NCI-H2196 (cell line): ENCODE measurements at regions not wholly inside any gene's neighbourhood (a gene's known extent, or its start where the extent isn't known, plus 50 kb on each side); places are given as distances from the start of the nearest gene placed in this dataset.

Experiments
- DNase-seq: peaks from one replicate; lab custom pipeline; 2025; ENCODE audit not compliant: unreplicated experiment; lab: John Stamatoyannopoulos, UW

GRCh38 chr6:77403424-77403823 is 59.9 kb downstream of the HTR1B start:
- DNase-seq: no peak

DNA sequence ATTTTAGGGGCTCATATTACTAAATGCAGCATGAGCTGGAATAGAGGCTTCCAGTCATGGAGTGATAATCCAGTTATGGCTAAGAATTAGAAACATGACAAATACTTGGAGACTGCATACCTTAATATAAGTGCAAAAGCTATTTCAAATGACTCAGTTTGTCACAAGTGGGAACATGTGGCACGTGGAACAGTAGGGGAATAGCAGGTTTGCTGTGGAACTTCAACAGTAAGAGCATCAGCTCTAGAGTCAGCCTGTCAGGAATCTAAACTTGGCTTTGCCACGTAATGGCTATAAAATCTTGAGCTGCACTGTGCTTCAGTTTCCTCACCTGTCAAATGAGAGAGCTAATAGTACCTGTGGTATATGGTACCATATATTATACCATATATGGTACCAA is 62.1 kb downstream of the HTR1B start:
- no peak for DNase-seq

DNA sequence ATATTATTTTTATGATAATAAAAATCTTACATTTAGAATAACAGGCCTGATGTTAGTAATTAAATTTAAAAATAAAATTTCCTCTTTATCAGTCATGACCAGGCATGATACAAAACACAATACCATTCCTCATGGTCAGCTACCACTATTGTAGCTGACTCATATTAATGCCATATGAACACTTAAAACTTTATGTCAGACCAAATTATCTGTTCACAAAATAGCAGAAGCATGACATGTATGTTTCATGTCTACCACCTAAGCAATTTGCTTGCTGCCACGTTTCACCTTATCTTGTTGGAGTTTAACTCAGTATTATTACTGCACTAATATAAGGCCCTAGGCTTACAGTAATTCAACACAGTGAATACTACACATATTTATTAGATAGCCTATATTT is 65.7 kb downstream of the HTR1B start:
- no peak for DNase-seq

GRCh38 chr6:77389402-77389801 is 73.9 kb downstream of the HTR1B start:
- DNase-seq: no peak

- no peak for DNase-seq
Measured at GRCh38 chr6:77383026-77383425, 80.3 kb downstream of the HTR1B start.

- no peak for DNase-seq
Measured at GRCh38 chr6:77373955-77374354, 89.3 kb downstream of the HTR1B start.

- DNase-seq: no peak
Measured at GRCh38 chr6:77371748-77372147, 91.5 kb downstream of the HTR1B start.

GRCh38 chr6:77368660-77369313 is 94.5 kb downstream of the HTR1B start:
- DNase-seq: no peak

GRCh38 chr6:77366798-77367197 is 96.5 kb downstream of the HTR1B start:
- no peak for DNase-seq

- DNase-seq: no peak
Measured at GRCh38 chr6:77363702-77364101, 99.6 kb downstream of the HTR1B start.

GRCh38 chr6:77362055-77362454 is 101.2 kb downstream of the HTR1B start:
- DNase-seq: no peak

GRCh38 chr6:77361018-77361417 is 102.3 kb downstream of the HTR1B start:
- no peak for DNase-seq

- DNase-seq: no peak
Measured at GRCh38 chr6:77356821-77357220, 106.5 kb downstream of the HTR1B start.

DNA sequence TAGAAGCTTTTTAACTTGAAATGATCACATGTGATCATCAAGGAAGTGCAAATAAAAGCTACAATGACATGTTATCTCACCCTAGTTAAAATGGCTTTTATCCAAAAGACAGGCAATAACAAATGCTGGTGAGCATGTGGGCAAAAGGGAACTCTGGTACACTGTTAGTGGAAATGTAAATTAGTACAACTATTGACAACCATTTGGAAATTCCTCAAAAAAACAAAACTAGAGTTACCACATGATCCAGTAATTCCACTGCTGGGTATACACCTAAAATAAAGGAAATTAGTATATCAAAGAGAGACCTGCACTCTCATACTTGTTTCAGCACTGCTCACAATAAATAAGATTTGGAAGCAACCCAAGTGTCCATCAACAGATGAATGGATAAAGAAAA is 108.7 kb downstream of the HTR1B start:
- no peak for DNase-seq

DNA sequence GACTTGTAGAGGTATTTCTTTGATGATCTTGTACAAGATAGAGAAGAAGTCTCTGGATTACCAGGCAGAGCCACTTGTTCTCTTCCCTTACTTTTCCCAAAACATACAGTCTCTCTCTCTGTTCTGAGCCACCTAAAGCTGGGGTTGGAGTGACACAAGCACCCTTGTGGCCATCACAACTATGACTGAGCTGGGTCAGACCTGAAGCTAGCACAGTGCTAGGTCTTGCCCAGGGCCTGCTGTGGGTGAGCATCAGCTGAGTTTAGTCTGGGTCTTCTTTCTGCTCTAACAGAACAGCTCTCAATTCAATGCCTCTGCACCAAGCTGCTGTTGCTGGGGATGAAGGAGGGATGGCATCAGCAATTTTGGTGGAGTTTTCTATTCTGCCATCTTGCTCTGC is 110.2 kb downstream of the HTR1B start:
- DNase-seq: no peak

DNA sequence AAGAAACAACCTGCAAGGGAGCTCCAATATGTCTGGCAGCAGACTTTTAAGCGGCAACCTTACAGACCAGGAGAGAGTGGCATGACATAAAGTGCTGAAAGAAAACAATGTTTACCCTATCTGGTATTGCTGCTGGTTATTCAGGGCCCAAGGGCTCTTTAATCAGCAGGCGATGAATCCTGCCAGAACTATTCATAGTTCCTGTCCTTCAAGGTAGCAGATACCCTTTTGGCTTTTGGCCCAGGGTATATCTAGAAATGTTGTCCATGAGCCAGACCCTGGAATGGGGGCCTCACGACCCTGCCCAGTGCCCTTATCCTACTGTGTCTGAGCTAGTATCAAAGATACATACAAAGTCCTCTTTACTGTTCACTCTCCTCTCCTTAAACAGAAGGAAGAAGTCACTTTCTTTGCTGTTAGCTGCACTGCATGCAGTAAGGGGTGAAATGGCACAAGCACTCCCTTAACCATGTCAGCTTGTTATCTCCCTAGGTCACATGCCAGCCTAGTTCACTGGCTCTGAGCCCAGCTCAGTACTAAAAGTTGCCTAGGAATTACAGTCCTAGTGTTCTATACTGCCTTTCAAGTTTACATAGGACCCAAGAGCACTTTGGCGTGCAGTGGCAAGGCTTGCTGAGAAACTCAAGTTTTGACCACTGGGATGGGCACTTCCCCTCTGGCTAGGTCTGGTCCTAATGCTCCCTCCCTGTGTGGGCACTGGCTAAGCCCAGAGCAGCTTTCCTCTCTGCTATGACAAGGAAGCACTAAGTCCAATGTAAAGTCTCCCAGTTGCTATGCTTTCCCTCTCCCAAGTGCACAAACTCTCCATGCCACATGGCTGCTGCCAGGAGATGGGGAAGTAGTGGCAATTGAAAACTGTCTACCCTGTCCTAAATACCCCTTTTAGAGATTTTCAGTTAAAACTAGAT is 122.0 kb downstream of the HTR1B start:
- no peak for DNase-seq

GRCh38 chr6:77340331-77340730 is 123.0 kb downstream of the HTR1B start:
- DNase-seq: no peak

DNA sequence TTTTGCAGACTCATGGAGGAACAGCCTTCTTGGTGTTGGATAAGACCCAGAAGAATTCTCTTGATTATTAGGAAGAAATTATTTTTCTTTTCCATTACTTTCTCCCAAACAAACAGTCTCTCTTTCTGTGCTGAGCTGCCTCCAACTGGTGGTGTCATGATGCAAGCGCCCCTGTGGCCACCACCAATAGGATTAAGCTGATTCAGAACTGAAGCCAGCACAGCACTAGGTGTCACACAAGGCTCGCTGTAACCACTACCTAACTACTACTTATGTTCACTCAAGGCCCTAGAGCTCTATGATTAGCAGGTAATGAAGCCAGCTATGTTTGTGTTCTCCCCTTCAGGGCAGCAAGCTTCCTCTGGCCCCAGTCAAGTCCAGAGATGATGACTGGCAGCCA is 123.4 kb downstream of the HTR1B start:
- DNase-seq: no peak

DNA sequence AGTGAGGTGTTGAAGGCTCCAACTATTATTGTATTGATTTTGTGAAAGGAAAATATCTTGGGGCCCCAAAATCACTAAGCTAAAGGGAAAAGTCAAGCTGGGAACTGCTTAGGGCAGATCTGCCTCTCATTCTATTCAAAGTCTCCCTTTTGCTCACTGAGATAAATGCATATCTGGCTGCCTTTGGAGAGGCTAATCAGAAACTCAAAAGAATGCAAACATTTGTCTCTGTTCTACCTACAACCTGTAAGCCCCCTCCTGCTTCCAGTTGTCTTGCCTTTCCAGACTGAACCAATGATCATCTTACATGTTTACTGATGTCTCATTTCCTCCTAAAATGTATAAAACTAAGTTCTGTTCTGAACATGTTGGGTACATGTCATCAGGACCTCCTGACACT is 125.9 kb downstream of the HTR1B start:
- no peak for DNase-seq

DNA sequence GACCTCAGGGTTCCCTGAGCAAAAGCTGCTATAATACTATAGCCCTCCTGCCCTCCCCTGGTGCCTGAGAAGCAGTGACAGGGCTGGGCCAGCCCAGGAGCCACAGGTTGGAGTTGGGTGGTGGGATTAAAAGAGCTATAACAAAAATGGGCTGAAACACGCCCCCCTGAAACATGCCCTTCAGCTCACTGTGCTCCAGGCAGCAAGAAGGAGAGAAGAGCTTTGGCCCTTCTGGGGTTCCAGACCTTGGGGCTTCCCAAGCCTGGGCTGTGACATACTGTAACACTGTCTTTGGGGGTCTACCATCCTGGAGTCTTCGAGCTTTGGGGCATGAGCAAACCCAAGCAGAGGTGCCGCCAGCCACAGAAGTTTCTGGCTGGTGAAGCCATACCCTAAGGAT is 129.2 kb downstream of the HTR1B start:
- no peak for DNase-seq

- DNase-seq: no peak
Measured at GRCh38 chr6:77332915-77333623, 130.2 kb downstream of the HTR1B start.

DNA sequence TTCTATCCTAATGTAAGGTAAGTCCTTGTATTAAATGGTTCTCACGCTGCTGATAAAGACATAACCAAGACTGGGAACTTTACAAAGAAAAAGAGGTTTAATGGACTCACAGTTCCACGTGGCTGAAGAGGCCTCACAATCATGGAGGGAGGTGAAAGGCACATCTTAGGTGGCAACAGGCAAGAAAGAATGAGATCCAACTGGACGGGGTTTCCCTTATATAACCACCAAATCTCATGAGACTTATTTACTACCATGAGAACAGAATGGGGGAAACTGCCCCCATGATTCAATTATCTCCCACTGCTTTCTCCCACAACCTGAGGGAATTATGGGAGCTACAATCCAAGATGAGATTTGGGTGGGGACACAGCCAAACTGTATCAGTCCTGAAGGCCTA is 136.6 kb downstream of the HTR1B start:
- no peak for DNase-seq
